HFFc6 (cell line): ENCODE measurements at regions not wholly inside any gene's neighbourhood (a gene's known extent, or its start where the extent isn't known, plus 50 kb on each side); places are given as distances from the start of the nearest gene placed in this dataset.
A peak's percentile ranks its signal among the peaks of the same experiment; 100 is the strongest.

Experiments used
- DNase-seq: peaks from one replicate; pipeline ENCODE4 v3.0.0-alpha.2; 2018
- H3K27ac Mint-ChIP-seq: 2 replicates; pipeline ENCODE4 v1.8.0; 2020; ENCODE audit warnings: mild to moderate bottlenecking, mixed read lengths
- H3K27me3 Mint-ChIP-seq: 2 replicates; pipeline ENCODE4 v1.8.0; 2021; ENCODE audit warnings: mild to moderate bottlenecking, moderate library complexity, mixed read lengths; ENCODE audit not compliant: insufficient read depth
- H3K36me3 Mint-ChIP-seq: 2 replicates; pipeline ENCODE4 v1.8.0; 2021; ENCODE audit warnings: low read depth, mixed read lengths
- H3K4me1 Mint-ChIP-seq: 2 replicates; pipeline ENCODE4 v1.8.0; 2020; ENCODE audit warnings: low read depth, mixed read lengths
- H3K4me3 Mint-ChIP-seq: 2 replicates; pipeline ENCODE4 v1.8.0; 2020; ENCODE audit warnings: mild to moderate bottlenecking, moderate library complexity, mixed read lengths
- H3K9me3 Mint-ChIP-seq: 2 replicates; pipeline ENCODE4 v1.8.0; 2020; ENCODE audit warnings: mild to moderate bottlenecking, mixed read lengths
- CTCF ChIP-seq: fragments of 200-600 bp; sonication (generic); IDR thresholded peaks from 2 replicates; pipeline ENCODE4 v1.5.0; 2021; ENCODE audit warnings: antibody characterized with exemption, mild to moderate bottlenecking

- DNase-seq: peak; percentile 37
- Mint-ChIP-seq H3K36me3 (no peaks in the 10 kb centered on the region; the same call in 1 of the 2 replicates), H3K4me3 (peak overlapping the region; percentile 58), H3K27ac (peak overlapping the region; percentile 88), H3K9me3 (no peaks in the 10 kb centered on the region), H3K27me3 (peaks cover 4% of the 10 kb centered on the region), H3K4me1 (peaks cover 28% of the 10 kb centered on the region)
- TF ChIP-seq CTCF: no peak
These were observed 213.2 kb upstream of the FOXN3 start for GRCh38 chr14:89630101-89630829.

GRCh38 chr14:89629383-89629782, 212.3 kb upstream of the FOXN3 start:
- no peaks in the 10 kb centered on the region; the same call in 1 of the 2 replicates for H3K36me3 Mint-ChIP-seq
- peaks cover 4% of the 10 kb centered on the region for H3K27me3 Mint-ChIP-seq
- no peak for DNase-seq
- peaks cover 28% of the 10 kb centered on the region for H3K4me1 Mint-ChIP-seq
- TF ChIP-seq CTCF: no peak
- peak overlapping the region; percentile 22; the same call in 1 of the 2 replicates for H3K27ac Mint-ChIP-seq
- H3K4me3 Mint-ChIP-seq: no peak overlapping the region
- H3K9me3 Mint-ChIP-seq: no peaks in the 10 kb centered on the region

- Mint-ChIP-seq H3K27me3 (peaks cover 4% of the 10 kb centered on the region), H3K36me3 (no peaks in the 10 kb centered on the region; the same call in 1 of the 2 replicates), H3K4me1 (peaks cover 28% of the 10 kb centered on the region), H3K9me3 (no peaks in the 10 kb centered on the region), H3K27ac (no peak overlapping the region), H3K4me3 (no peak overlapping the region)
- DNase-seq: no peak
- TF ChIP-seq CTCF: no peak
These were observed 211.5 kb upstream of the FOXN3 start for GRCh38 chr14:89628521-89628920.

DNA sequence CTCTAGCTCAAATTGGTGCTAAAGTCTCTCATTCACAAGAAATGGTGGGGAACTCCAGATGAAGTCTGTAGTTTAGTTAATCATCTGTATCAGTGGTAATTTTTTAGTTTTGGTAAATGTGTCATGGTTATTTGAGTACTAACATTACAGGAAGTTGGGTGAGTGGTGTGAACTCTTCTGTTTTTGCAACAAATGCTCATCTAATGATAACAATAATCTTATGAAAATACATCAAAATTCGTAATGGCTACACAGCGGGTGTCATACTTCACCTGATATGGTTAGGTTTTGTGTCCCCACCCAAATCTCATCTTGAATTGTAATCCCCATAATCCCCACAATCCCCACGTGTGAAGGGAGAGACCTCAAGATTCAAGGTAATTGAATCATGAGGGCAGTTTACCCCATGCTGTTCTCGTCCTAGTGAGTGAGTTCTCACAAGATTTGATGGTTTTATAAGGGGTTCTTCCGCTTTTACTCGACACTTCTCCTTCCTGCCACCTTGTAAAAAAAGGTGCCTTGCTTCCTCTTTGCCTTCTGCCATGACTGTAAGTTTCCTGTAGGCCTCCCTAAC, 209.3 kb upstream of the FOXN3 start:
- H3K27me3 Mint-ChIP-seq: peaks cover 4% of the 10 kb centered on the region
- no peak overlapping the region for H3K27ac Mint-ChIP-seq
- no peak for TF ChIP-seq CTCF
- H3K4me1 Mint-ChIP-seq: peaks cover 21% of the 10 kb centered on the region
- no peak for DNase-seq
- no peaks in the 10 kb centered on the region for H3K9me3 Mint-ChIP-seq
- no peak overlapping the region for H3K4me3 Mint-ChIP-seq
- H3K36me3 Mint-ChIP-seq: no peaks in the 10 kb centered on the region; the same call in 1 of the 2 replicates

DNA sequence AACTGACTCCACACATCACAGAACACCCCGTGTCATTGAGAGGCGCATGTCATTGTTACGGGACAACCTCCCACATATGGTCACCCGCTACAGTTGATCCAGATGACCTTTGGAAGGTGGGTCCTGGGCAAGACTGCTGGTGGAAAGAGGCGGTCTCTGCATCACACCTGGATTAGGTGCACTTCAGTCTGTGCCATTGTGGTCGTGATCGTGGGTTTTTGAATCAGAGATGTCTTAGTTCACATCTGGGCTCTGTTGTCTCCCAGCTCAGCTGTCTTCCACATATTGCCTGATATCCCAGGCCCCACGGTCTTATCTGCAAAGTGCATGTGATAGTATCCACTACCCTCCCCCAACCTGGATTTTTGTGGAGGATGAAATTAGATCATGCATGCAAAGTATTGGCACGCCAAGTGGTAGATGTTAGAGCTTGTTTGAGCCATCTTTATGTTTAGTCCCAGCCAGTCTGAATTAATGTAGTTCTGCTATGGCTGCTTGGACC, 208.7 kb upstream of the FOXN3 start:
- peaks cover 4% of the 10 kb centered on the region for H3K27me3 Mint-ChIP-seq

More for the DNA sequence above, 208.7 kb upstream of the FOXN3 start:
- Mint-ChIP-seq H3K27ac (no peak overlapping the region), H3K4me1 (peaks cover 16% of the 10 kb centered on the region), H3K36me3 (no peaks in the 10 kb centered on the region; the same call in 1 of the 2 replicates), H3K9me3 (no peaks in the 10 kb centered on the region), H3K4me3 (no peak overlapping the region)
- no peak for TF ChIP-seq CTCF
- DNase-seq: no peak
